Hematopoietic multipotent progenitor cell treated with erythropoietin and hydrocortisone succinate and interleukin-3 and kit ligand, for 6 days (in vitro differentiated cells): ENCODE measurements at regions not wholly inside any gene's neighbourhood (a gene's known extent, or its start where the extent isn't known, plus 50 kb on each side); places are given as distances from the start of the nearest gene placed in this dataset.

Experiments used
- DNase-seq: peaks from one replicate; pipeline ENCODE4 v3.0.0-alpha.2; 2015

GRCh38 chr5:6806668-6807067, 93.4 kb downstream of the TENT4A start:
- DNase-seq: no peak

GRCh38 chr5:6808462-6808861, 95.2 kb downstream of the TENT4A start:
- DNase-seq: no peak

- DNase-seq: no peak
These were observed 97.6 kb downstream of the TENT4A start for GRCh38 chr5:6810641-6811405.

GRCh38 chr5:6812091-6812490, 98.9 kb downstream of the TENT4A start:
- DNase-seq: no peak

GRCh38 chr5:6812800-6813731, 99.8 kb downstream of the TENT4A start:
- peak; percentile 39 for DNase-seq

GRCh38 chr5:6814816-6815215, 101.6 kb downstream of the TENT4A start:
- DNase-seq: no peak

- DNase-seq: no peak
These were observed 105.6 kb downstream of the TENT4A start for GRCh38 chr5:6818594-6819511.

- no peak for DNase-seq
These were observed 106.3 kb downstream of the TENT4A start for GRCh38 chr5:6819521-6819920.

- peak; percentile 73 for DNase-seq
These were observed 107.7 kb downstream of the TENT4A start for GRCh38 chr5:6820851-6821479.

- DNase-seq: no peak
These were observed 108.8 kb downstream of the TENT4A start for GRCh38 chr5:6822068-6822467.

- DNase-seq: no peak
These were observed 109.5 kb downstream of the TENT4A start for GRCh38 chr5:6822556-6823343.

- no peak for DNase-seq
These were observed 110.8 kb downstream of the TENT4A start for GRCh38 chr5:6823996-6824395.

- no peak for DNase-seq
These were observed 112.5 kb downstream of the TENT4A start for GRCh38 chr5:6825678-6826244.

- no peak for DNase-seq
These were observed 113.5 kb downstream of the TENT4A start for GRCh38 chr5:6826756-6827155.

- DNase-seq: peak; percentile 86
These were observed 114.4 kb downstream of the TENT4A start for GRCh38 chr5:6827526-6828219.

- no peak for DNase-seq
These were observed 116.0 kb downstream of the TENT4A start for GRCh38 chr5:6829150-6829784.

GRCh38 chr5:6830643-6831239, 117.5 kb downstream of the TENT4A start:
- no peak for DNase-seq

- DNase-seq: no peak
These were observed 118.7 kb downstream of the TENT4A start for GRCh38 chr5:6831678-6832671.
